HFFc6 (cell line): ENCODE measurements at regions not wholly inside any gene's neighbourhood (a gene's known extent, or its start where the extent isn't known, plus 50 kb on each side); places are given as distances from the start of the nearest gene placed in this dataset.
A peak's percentile ranks its signal among the peaks of the same experiment; 100 is the strongest.

Experiments
- DNase-seq: peaks from one replicate; pipeline ENCODE4 v3.0.0-alpha.2; 2018
- H3K27ac Mint-ChIP-seq: 2 replicates; pipeline ENCODE4 v1.8.0; 2020; ENCODE audit warnings: mild to moderate bottlenecking, mixed read lengths
- H3K27me3 Mint-ChIP-seq: 2 replicates; pipeline ENCODE4 v1.8.0; 2021; ENCODE audit warnings: mild to moderate bottlenecking, moderate library complexity, mixed read lengths; ENCODE audit not compliant: insufficient read depth
- H3K36me3 Mint-ChIP-seq: 2 replicates; pipeline ENCODE4 v1.8.0; 2021; ENCODE audit warnings: low read depth, mixed read lengths
- H3K4me1 Mint-ChIP-seq: 2 replicates; pipeline ENCODE4 v1.8.0; 2020; ENCODE audit warnings: low read depth, mixed read lengths
- H3K4me3 Mint-ChIP-seq: 2 replicates; pipeline ENCODE4 v1.8.0; 2020; ENCODE audit warnings: mild to moderate bottlenecking, moderate library complexity, mixed read lengths
- H3K9me3 Mint-ChIP-seq: 2 replicates; pipeline ENCODE4 v1.8.0; 2020; ENCODE audit warnings: mild to moderate bottlenecking, mixed read lengths
- CTCF ChIP-seq: fragments of 200-600 bp; sonication (generic); IDR thresholded peaks from 2 replicates; pipeline ENCODE4 v1.5.0; 2021; ENCODE audit warnings: antibody characterized with exemption, mild to moderate bottlenecking

GRCh38 chr16:80033783-80034468 is 433.4 kb upstream of the MAF start:
- peaks cover 10% of the 10 kb centered on the region for H3K27me3 Mint-ChIP-seq
- peaks cover 6% of the 10 kb centered on the region; the same call in 1 of the 2 replicates for H3K4me1 Mint-ChIP-seq
- no peak for TF ChIP-seq CTCF
- H3K9me3 Mint-ChIP-seq = no peaks in the 10 kb centered on the region
- no peak for DNase-seq
- H3K36me3 Mint-ChIP-seq = no peaks in the 10 kb centered on the region
- H3K27ac Mint-ChIP-seq = no peak overlapping the region
- H3K4me3 Mint-ChIP-seq = no peak overlapping the region

- Mint-ChIP-seq H3K27me3 (peaks cover 2% of the 10 kb centered on the region; the same call in 1 of the 2 replicates), H3K4me1 (peaks cover 21% of the 10 kb centered on the region), H3K27ac (no peak overlapping the region), H3K9me3 (no peaks in the 10 kb centered on the region), H3K4me3 (no peak overlapping the region), H3K36me3 (no peaks in the 10 kb centered on the region)
- TF ChIP-seq CTCF = no peak
- no peak for DNase-seq
These were observed 429.4 kb upstream of the MAF start for GRCh38 chr16:80029761-80030481.

- H3K27ac Mint-ChIP-seq = no peak overlapping the region
- no peak for TF ChIP-seq CTCF
- no peak for DNase-seq
- no peaks in the 10 kb centered on the region for H3K36me3 Mint-ChIP-seq
- no peaks in the 10 kb centered on the region for H3K9me3 Mint-ChIP-seq
- H3K27me3 Mint-ChIP-seq = peaks cover 2% of the 10 kb centered on the region; the same call in 1 of the 2 replicates
- H3K4me1 Mint-ChIP-seq = peaks cover 25% of the 10 kb centered on the region
- H3K4me3 Mint-ChIP-seq = no peak overlapping the region
These were observed 428.8 kb upstream of the MAF start for GRCh38 chr16:80029381-80029630.

GRCh38 chr16:80028581-80029380 is 428.2 kb upstream of the MAF start:
- Mint-ChIP-seq H3K9me3 (no peaks in the 10 kb centered on the region), H3K27ac (no peak overlapping the region), H3K4me1 (peaks cover 26% of the 10 kb centered on the region), H3K36me3 (no peaks in the 10 kb centered on the region), H3K4me3 (no peak overlapping the region), H3K27me3 (peaks cover 2% of the 10 kb centered on the region; the same call in 1 of the 2 replicates)
- DNase-seq = no peak
- TF ChIP-seq CTCF = no peak

GRCh38 chr16:80027007-80027965 is 426.7 kb upstream of the MAF start:
- Mint-ChIP-seq H3K27ac (peak overlapping the region; percentile 89), H3K27me3 (peaks cover 2% of the 10 kb centered on the region; the same call in 1 of the 2 replicates), H3K4me3 (peak overlapping the region; percentile 86)

More at GRCh38 chr16:80027007-80027965, 426.7 kb upstream of the MAF start:
- Mint-ChIP-seq H3K36me3 (no peaks in the 10 kb centered on the region), H3K9me3 (no peaks in the 10 kb centered on the region), H3K4me1 (peaks cover 34% of the 10 kb centered on the region)
- DNase-seq = peak; percentile 92
- no peak for TF ChIP-seq CTCF
